GM23338 (cell line): ENCODE measurements at regions not wholly inside any gene's neighbourhood (a gene's known extent, or its start where the extent isn't known, plus 50 kb on each side); places are given as distances from the start of the nearest gene placed in this dataset.

Experiments used
- ATAC-seq: fragments of 200-7000 bp; cut with Tn5 transposase; 3 replicates; pipeline ENCODE4 v1.9.1; 2020
- DNase-seq: peaks from one replicate; pipeline ENCODE4 v3.0.0-alpha.2; 2015; ENCODE audit warnings: low spot score
- H2AFZ ChIP-seq: fragments of 200-600 bp; sonication (generic); 2 replicates; pipeline ENCODE4 v1.8.0; 2016; ENCODE audit warnings: antibody characterized with exemption, mild to moderate bottlenecking, moderate library complexity
- H3F3A ChIP-seq: fragments of 200-600 bp; sonication (generic); replicated peaks from 2 replicates; pipeline ENCODE4 v1.8.0; 2017; ENCODE audit warnings: antibody characterized with exemption, mixed run types, low read depth
- H3K27ac ChIP-seq: fragments of 200-600 bp; sonication (generic); 2 replicates; pipeline ENCODE4 v1.6.1; 2016; ENCODE audit warnings: low read depth
- H3K27me3 ChIP-seq: fragments of 200-600 bp; sonication (generic); 2 replicates; pipeline ENCODE4 v1.8.0; 2016; ENCODE audit warnings: mild to moderate bottlenecking, mixed run types, moderate library complexity; ENCODE audit not compliant: insufficient read depth
- H3K36me3 ChIP-seq: fragments of 200-600 bp; sonication (generic); 2 replicates; pipeline ENCODE4 v1.8.0; 2016; ENCODE audit warnings: mild to moderate bottlenecking; ENCODE audit not compliant: insufficient read depth
- H3K4me1 ChIP-seq: fragments of 200-600 bp; sonication (generic); 2 replicates; pipeline ENCODE4 v1.8.0; 2016; ENCODE audit warnings: mild to moderate bottlenecking, moderate library complexity; ENCODE audit not compliant: insufficient read depth
- H3K4me2 ChIP-seq: fragments of 200-600 bp; sonication (generic); 2 replicates; pipeline ENCODE4 v1.7.1; 2017; ENCODE audit warnings: mixed run types
- H3K4me3 ChIP-seq: fragments of 200-600 bp; sonication (generic); 2 replicates; pipeline ENCODE4 v1.6.1; 2016; ENCODE audit warnings: mixed run types
- H3K79me2 ChIP-seq: fragments of 200-600 bp; sonication (generic); replicated peaks from 2 replicates; pipeline ENCODE4 v1.8.0; 2017; ENCODE audit warnings: mild to moderate bottlenecking; ENCODE audit not compliant: insufficient read depth
- H3K9me2 ChIP-seq: fragments of 200-600 bp; sonication (generic); 2 replicates; pipeline ENCODE4 v1.8.0; 2017; ENCODE audit not compliant: insufficient read depth
- H4K20me1 ChIP-seq: fragments of 200-600 bp; sonication (generic); replicated peaks from 2 replicates; pipeline ENCODE4 v1.8.0; 2017; ENCODE audit warnings: mild to moderate bottlenecking; ENCODE audit not compliant: insufficient read depth
- H3K27ac Mint-ChIP-seq: 2 replicates; pipeline ENCODE4 v1.8.0; 2020; ENCODE audit warnings: inconsistent platforms, mild to moderate bottlenecking, moderate library complexity, mixed read lengths
- H3K27me3 Mint-ChIP-seq: 3 replicates; pipeline ENCODE4 v1.8.0; 2022; ENCODE audit warnings: low read depth, mild to moderate bottlenecking, moderate library complexity, mixed read lengths, inconsistent platforms; ENCODE audit not compliant: insufficient read depth, poor library complexity
- H3K36me3 Mint-ChIP-seq: 3 replicates; pipeline ENCODE4 v1.8.0; 2021; ENCODE audit warnings: low read depth, mild to moderate bottlenecking, inconsistent platforms, moderate library complexity, mixed read lengths
- H3K4me1 Mint-ChIP-seq: 3 replicates; pipeline ENCODE4 v1.8.0; 2020; ENCODE audit warnings: mild to moderate bottlenecking, inconsistent platforms, mixed read lengths
- H3K4me3 Mint-ChIP-seq: 3 replicates; pipeline ENCODE4 v1.8.0; 2021; ENCODE audit warnings: moderate library complexity, mild to moderate bottlenecking, inconsistent platforms, mixed read lengths
- H3K9me3 Mint-ChIP-seq: 3 replicates; pipeline ENCODE4 v1.8.0; 2020; ENCODE audit warnings: moderate library complexity, mild to moderate bottlenecking, inconsistent platforms, mixed read lengths
- CREB1 ChIP-seq: fragments of 250-450 bp; sonication (Bioruptor Pico); IDR thresholded peaks from 2 replicates; pipeline ENCODE4 v1.5.0; 2020; ENCODE audit warnings: low read depth, mild to moderate bottlenecking, moderate library complexity
- CTCF ChIP-seq, 2 experiments: fragments of 200-600 bp in 1 of 2; sonication (generic) in 1 of 2; conservative IDR thresholded peaks; 2 replicates each; pipeline versions ENCODE4 v1.5.1 to v1.6.1; 2016 to 2017; ENCODE audit warnings: antibody characterized with exemption in 2 of 2, low read depth in 2 of 2, mild to moderate bottlenecking in 2 of 2, moderate library complexity in 1 of 2
- ETS1 ChIP-seq: IDR thresholded peaks from 2 replicates; pipeline ENCODE4 v1.6.1; 2016; ENCODE audit warnings: antibody characterized with exemption
- EZH2 ChIP-seq: fragments of 200-600 bp; sonication (generic); IDR thresholded peaks from one replicate; pipeline ENCODE4 v1.8.0; 2017; ENCODE audit warnings: antibody characterized with exemption, mild to moderate bottlenecking, low read depth; ENCODE audit not compliant: unreplicated experiment
- JUNB ChIP-seq: IDR thresholded peaks from one replicate; pipeline ENCODE4 v1.6.1; 2016; ENCODE audit warnings: antibody characterized with exemption; ENCODE audit not compliant: unreplicated experiment
- POLR2AphosphoS5 ChIP-seq: IDR thresholded peaks from 2 replicates; pipeline ENCODE4 v1.6.1; 2016; ENCODE audit warnings: antibody characterized with exemption, low read depth
- REST ChIP-seq: IDR thresholded peaks from one replicate; pipeline ENCODE4 v1.6.1; 2018; ENCODE audit warnings: antibody characterized with exemption; ENCODE audit not compliant: unreplicated experiment
- STAT1 ChIP-seq: IDR thresholded peaks from one replicate; pipeline ENCODE4 v1.6.1; 2016; ENCODE audit warnings: antibody characterized with exemption; ENCODE audit not compliant: unreplicated experiment
- ZNF114 ChIP-seq: fragments of 250-450 bp; sonication (Bioruptor Pico); IDR thresholded peaks from 2 replicates; pipeline ENCODE4 v1.5.0; 2020; ENCODE audit warnings: mild to moderate bottlenecking, moderate library complexity
- ZNF331 ChIP-seq: fragments of 250-450 bp; sonication (Bioruptor Pico); IDR thresholded peaks from 2 replicates; pipeline ENCODE4 v1.5.0; 2020; ENCODE audit warnings: low read depth, mild to moderate bottlenecking, moderate library complexity
- ZNF462 ChIP-seq: fragments of 250-450 bp; sonication (Bioruptor Pico); IDR thresholded peaks from 2 replicates; pipeline ENCODE4 v1.5.0; 2020; ENCODE audit warnings: mild to moderate bottlenecking, moderate library complexity

- TF ChIP-seq STAT1 (no peak), EZH2 (no peak), REST (no peak), JUNB (no peak), POLR2AphosphoS5 (no peak), CTCF (conservative IDR thresholded peaks at IDR 0.05; ENCODE audit: low read depth in 2 of 2) (no peak)
Observed at GRCh38 chr4:119984996-119985395, 81.7 kb downstream of the MAD2L1 start (continued).

GRCh38 chr4:119982756-119983155 is 83.9 kb downstream of the MAD2L1 start:
- Histone ChIP-seq H3F3A (no peaks in the 10 kb centered on the region), H4K20me1 (no peaks in the 10 kb centered on the region), H3K9me2 (no peaks in the 10 kb centered on the region), H3K27ac (no peak overlapping the region), H3K36me3 (no peaks in the 10 kb centered on the region), H3K4me3 (no peak overlapping the region), H3K4me2 (no peak overlapping the region), H3K27me3 (no peaks in the 10 kb centered on the region), H3K79me2 (no peaks in the 10 kb centered on the region), H2AFZ (no peak overlapping the region), H3K4me1 (0 out of 2 replicates have a peak, but pooled peaks cover 15% of the 10 kb centered on the region)
- Mint-ChIP-seq H3K4me3 (no peak overlapping the region), H3K9me3 (peaks cover 5% of the 10 kb centered on the region; the same call in 2 of the 3 replicates), H3K27ac (no peak overlapping the region; the same call in 1 of the 2 replicates), H3K4me1 (no peaks in the 10 kb centered on the region; the same call in 2 of the 3 replicates), H3K36me3 (peaks cover 4% of the 10 kb centered on the region; the same call in 1 of the 3 replicates), H3K27me3 (no peaks in the 10 kb centered on the region)
- no peak for DNase-seq
- no peak for ATAC-seq
- no peak for TF ChIP-seq JUNB
- no peak for TF ChIP-seq ZNF462 (CRISPR knock-in tag)
- TF ChIP-seq CREB1: no peak
- TF ChIP-seq POLR2AphosphoS5: no peak
- no peak for TF ChIP-seq ZNF114 (CRISPR knock-in tag)
- no peak for TF ChIP-seq ETS1
- no peak for TF ChIP-seq ZNF331 (CRISPR knock-in tag)
